Hepatocyte (in vitro differentiated cells): ENCODE measurements at regions not wholly inside any gene's neighbourhood (a gene's known extent, or its start where the extent isn't known, plus 50 kb on each side); places are given as distances from the start of the nearest gene placed in this dataset.
"Not testable (repeated sequence)": the region's sequence is repeated elsewhere in the genome, so short reads cannot be mapped to it uniquely, and the experiment has no call there.

Source experiments
- DNase-seq: peaks from one replicate; pipeline ENCODE4 v3.0.0-alpha.2; 2016; ENCODE audit warnings: low spot score
- H2AFZ ChIP-seq: fragments of 200-600 bp; sonication (generic); 2 replicates; pipeline ENCODE4 v1.6.0; 2016; ENCODE audit warnings: antibody characterized with exemption, mild to moderate bottlenecking
- H3K27ac ChIP-seq: fragments of 200-600 bp; sonication (generic); 2 replicates; pipeline ENCODE4 v1.5.1; 2016; ENCODE audit warnings: mild to moderate bottlenecking
- H3K27me3 ChIP-seq: fragments of 200-600 bp; sonication (generic); 2 replicates; pipeline ENCODE4 v1.6.1; 2016
- H3K36me3 ChIP-seq: fragments of 200-600 bp; sonication (generic); replicated peaks from 2 replicates; pipeline ENCODE4 v1.5.1; 2016; ENCODE audit warnings: low read depth; ENCODE audit not compliant: insufficient read depth
- H3K4me1 ChIP-seq: fragments of 200-600 bp; sonication (generic); 2 replicates; pipeline ENCODE4 v1.5.1; 2016; ENCODE audit warnings: mild to moderate bottlenecking, moderate library complexity; ENCODE audit not compliant: insufficient read depth
- H3K4me2 ChIP-seq: fragments of 200-600 bp; sonication (generic); 2 replicates; pipeline ENCODE4 v1.6.0; 2016
- H3K4me3 ChIP-seq: fragments of 200-600 bp; sonication (generic); 2 replicates; pipeline ENCODE4 v1.5.1; 2016; ENCODE audit warnings: mild to moderate bottlenecking
- H3K79me2 ChIP-seq: fragments of 200-600 bp; sonication (generic); 2 replicates; pipeline ENCODE4 v1.6.0; 2017; ENCODE audit warnings: mild to moderate bottlenecking
- H3K9me2 ChIP-seq: fragments of 200-600 bp; sonication (generic); replicated peaks from 2 replicates; pipeline ENCODE4 v1.6.0; 2017; ENCODE audit warnings: mild to moderate bottlenecking; ENCODE audit not compliant: insufficient read depth
- H3K9me3 ChIP-seq: fragments of 200-600 bp; sonication (generic); 2 replicates; pipeline ENCODE4 v1.5.1; 2016; ENCODE audit warnings: low read depth, mild to moderate bottlenecking
- H4K20me1 ChIP-seq: fragments of 200-600 bp; sonication (generic); 2 replicates; pipeline ENCODE4 v1.6.0; 2016; ENCODE audit warnings: mild to moderate bottlenecking; ENCODE audit not compliant: insufficient read depth, poor library complexity, severe bottlenecking
- EZH2 ChIP-seq: fragments of 200-600 bp; sonication (generic); IDR thresholded peaks from 2 replicates; pipeline ENCODE4 v1.6.1; 2016; ENCODE audit warnings: antibody characterized with exemption, mild to moderate bottlenecking, borderline replicate concordance
- EZH2phosphoT487 ChIP-seq: fragments of 200-600 bp; sonication (generic); IDR thresholded peaks from one replicate; pipeline ENCODE4 v1.6.1; 2018; ENCODE audit warnings: antibody characterized with exemption, mild to moderate bottlenecking, low read depth, moderate library complexity; ENCODE audit not compliant: unreplicated experiment, severe bottlenecking
- WGBS: methylation state at CpG from one replicate; pipeline ENCODE4 v1.1.6; 2016; ENCODE audit warnings: low lambda C conversion rate; ENCODE audit errors: missing lambda C conversion rate; 5-methylcytosine and 5-hydroxymethylcytosine counted together
- TF ChIP-seq, protein P1 (sequence below): fragments of 200-600 bp; sonication (generic); IDR thresholded peaks from 2 replicates; pipeline ENCODE4 v1.5.1; 2016; ENCODE audit warnings: antibody characterized with exemption, mild to moderate bottlenecking; ENCODE audit not compliant: poor library complexity

GRCh38 chr16:5917436-5918195 is 820.0 kb upstream of the EEF2KMT start:
- Histone ChIP-seq H3K9me2 (no peaks in the 10 kb centered on the region), H3K27ac (no peak overlapping the region), H2AFZ (no peak overlapping the region), H4K20me1 (no peaks in the 10 kb centered on the region), H3K4me3 (no peak overlapping the region), H3K9me3 (no peaks in the 10 kb centered on the region), H3K27me3 (peaks cover 11% of the 10 kb centered on the region), H3K4me1 (no peaks in the 10 kb centered on the region), H3K79me2 (no peaks in the 10 kb centered on the region), H3K4me2 (no peak overlapping the region), H3K36me3 (no peaks in the 10 kb centered on the region)
- no peak for DNase-seq
- TF ChIP-seq EZH2phosphoT487 (no peak), EZH2 (no peak)
- TF ChIP-seq, protein P1, sequence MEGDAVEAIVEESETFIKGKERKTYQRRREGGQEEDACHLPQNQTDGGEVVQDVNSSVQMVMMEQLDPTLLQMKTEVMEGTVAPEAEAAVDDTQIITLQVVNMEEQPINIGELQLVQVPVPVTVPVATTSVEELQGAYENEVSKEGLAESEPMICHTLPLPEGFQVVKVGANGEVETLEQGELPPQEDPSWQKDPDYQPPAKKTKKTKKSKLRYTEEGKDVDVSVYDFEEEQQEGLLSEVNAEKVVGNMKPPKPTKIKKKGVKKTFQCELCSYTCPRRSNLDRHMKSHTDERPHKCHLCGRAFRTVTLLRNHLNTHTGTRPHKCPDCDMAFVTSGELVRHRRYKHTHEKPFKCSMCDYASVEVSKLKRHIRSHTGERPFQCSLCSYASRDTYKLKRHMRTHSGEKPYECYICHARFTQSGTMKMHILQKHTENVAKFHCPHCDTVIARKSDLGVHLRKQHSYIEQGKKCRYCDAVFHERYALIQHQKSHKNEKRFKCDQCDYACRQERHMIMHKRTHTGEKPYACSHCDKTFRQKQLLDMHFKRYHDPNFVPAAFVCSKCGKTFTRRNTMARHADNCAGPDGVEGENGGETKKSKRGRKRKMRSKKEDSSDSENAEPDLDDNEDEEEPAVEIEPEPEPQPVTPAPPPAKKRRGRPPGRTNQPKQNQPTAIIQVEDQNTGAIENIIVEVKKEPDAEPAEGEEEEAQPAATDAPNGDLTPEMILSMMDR, result no peak
- 66% methylated on average over 14 of the region's 14 CpGs for WGBS

DNA sequence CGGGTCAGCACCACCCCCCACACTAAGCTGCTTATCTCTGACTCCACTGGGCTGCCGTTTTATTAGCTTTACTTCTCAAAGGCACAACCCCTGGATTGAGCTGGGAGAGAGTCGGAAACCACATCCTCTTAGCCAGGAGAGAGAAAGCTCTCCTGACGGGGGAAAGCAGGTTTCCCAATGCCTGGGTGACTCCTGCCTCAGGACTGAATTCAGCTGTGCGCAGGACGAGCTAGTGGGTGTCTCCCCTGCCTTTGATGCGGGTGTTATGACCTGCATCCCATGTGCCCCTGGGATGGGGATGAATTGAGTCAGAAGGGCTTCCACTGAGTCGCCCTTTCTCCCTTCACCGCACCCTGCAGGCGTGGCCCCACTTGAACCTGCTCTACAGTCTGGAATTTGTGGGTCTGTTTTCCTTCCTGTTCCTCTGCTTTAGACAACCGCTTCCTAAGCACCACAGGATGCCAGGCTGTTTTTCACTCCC is 819.2 kb upstream of the EEF2KMT start:
- H3K27me3 ChIP-seq, result peaks cover 11% of the 10 kb centered on the region
- no peaks in the 10 kb centered on the region for H3K36me3 ChIP-seq
- no peaks in the 10 kb centered on the region for H4K20me1 ChIP-seq
- H3K4me2 ChIP-seq, result no peak overlapping the region
- no peak overlapping the region for H3K27ac ChIP-seq
- no peak overlapping the region for H2AFZ ChIP-seq
- H3K4me1 ChIP-seq, result no peaks in the 10 kb centered on the region
- no peaks in the 10 kb centered on the region for H3K79me2 ChIP-seq
- no peak for TF ChIP-seq EZH2
- TF ChIP-seq, protein P1, result no peak
- TF ChIP-seq EZH2phosphoT487, result no peak
- no peaks in the 10 kb centered on the region for H3K9me3 ChIP-seq
- no peak overlapping the region for H3K4me3 ChIP-seq
- DNase-seq, result peak; percentile 23
- H3K9me2 ChIP-seq, result no peaks in the 10 kb centered on the region
- WGBS, result 15% methylated on average over 11 of the region's 11 CpGs

DNA sequence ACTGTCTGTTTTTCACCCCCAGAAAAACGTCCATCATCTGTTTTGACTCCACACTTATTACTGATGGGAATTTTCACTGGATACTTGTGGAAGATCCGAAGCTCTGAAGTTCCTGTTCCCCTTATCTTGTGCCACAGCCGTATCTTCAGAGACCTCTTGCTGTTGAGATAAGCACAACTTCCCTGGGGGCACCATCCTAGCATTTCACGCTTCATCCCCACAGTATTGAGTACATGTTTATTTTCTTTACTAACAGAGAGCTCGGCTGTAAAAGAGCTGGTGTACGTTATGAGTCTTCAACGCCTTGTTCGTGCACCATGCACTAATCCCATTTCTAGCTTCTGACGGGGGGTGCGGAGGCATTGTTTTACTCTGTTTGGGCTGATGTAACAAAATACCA is 813.6 kb upstream of the EEF2KMT start:
- H3K4me1 ChIP-seq, result no peaks in the 10 kb centered on the region
- no peak overlapping the region for H3K4me2 ChIP-seq
- H3K79me2 ChIP-seq, result no peaks in the 10 kb centered on the region
- H2AFZ ChIP-seq, result no peak overlapping the region
- no peak overlapping the region for H3K27ac ChIP-seq
- TF ChIP-seq, protein P1, result no peak
- TF ChIP-seq EZH2phosphoT487, result no peak
- TF ChIP-seq EZH2, result no peak
- H3K4me3 ChIP-seq, result no peak overlapping the region
- H3K9me2 ChIP-seq, result no peaks in the 10 kb centered on the region
- no peaks in the 10 kb centered on the region for H3K9me3 ChIP-seq
- H3K27me3 ChIP-seq, result peaks cover 12% of the 10 kb centered on the region
- DNase-seq, result no peak
- no peaks in the 10 kb centered on the region for H3K36me3 ChIP-seq
- no peaks in the 10 kb centered on the region for H4K20me1 ChIP-seq
- WGBS, result 22% methylated on average over 10 of the region's 10 CpGs

- not testable (repeated sequence) for H3K27ac ChIP-seq, H3K9me2 ChIP-seq, DNase-seq, H4K20me1 ChIP-seq, H3K36me3 ChIP-seq, H3K79me2 ChIP-seq, H3K4me3 ChIP-seq, H3K9me3 ChIP-seq, H3K4me2 ChIP-seq, H3K4me1 ChIP-seq, H2AFZ ChIP-seq, H3K27me3 ChIP-seq
- WGBS, result 87% methylated on average over 8 of the region's 8 CpGs
Measured at GRCh38 chr16:5909556-5909955, 812.0 kb upstream of the EEF2KMT start.
